ENCODE measurements at regions not wholly inside any gene's neighbourhood (a gene's known extent, or its start where the extent isn't known, plus 50 kb on each side); places are given as distances from the start of the nearest gene placed in this dataset.

DNA sequence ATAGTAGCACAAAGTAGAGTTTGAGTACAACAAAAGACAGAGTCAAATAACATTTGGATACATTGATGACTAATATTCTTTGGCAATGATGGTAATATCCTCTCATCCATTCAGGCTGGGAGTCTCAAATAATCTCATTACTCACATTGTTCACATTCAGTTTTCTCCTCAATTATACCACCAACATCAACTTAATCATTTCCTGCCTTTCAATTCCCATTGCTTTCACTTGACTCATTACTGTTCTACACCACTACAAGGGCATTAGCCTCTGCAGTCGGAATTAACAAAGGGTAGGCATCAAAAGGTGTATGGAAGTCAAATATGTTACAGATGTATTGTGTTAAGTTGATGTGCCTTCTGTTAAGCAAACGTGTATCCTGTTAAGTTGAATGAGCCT lies 518.4 kb upstream of the SLITRK1 start:
- TF ChIP-seq CTCF (conservative IDR thresholded peaks at IDR 0.05 in 1 of 2, IDR thresholded peaks at IDR 0.05 in 1 of 2; ENCODE audit: low read depth in 1 of 2, low read length in 2 of 2) (no peak), EZH2 (IDR thresholded peaks at IDR 0.05; ENCODE audit: low read length, missing control alignments) (no peak)
